ENCODE measurements at regions not wholly inside any gene's neighbourhood (a gene's known extent, or its start where the extent isn't known, plus 50 kb on each side); places are given as distances from the start of the nearest gene placed in this dataset.
A peak's percentile ranks its signal among the peaks of the same experiment; 100 is the strongest.
"Not testable (repeated sequence)": the region's sequence is repeated elsewhere in the genome, so short reads cannot be mapped to it uniquely, and the experiment has no call there.

- H3K27me3 ChIP-seq (ENCODE audit: control insufficient read depth, insufficient read depth, low read length); H3K4me3 ChIP-seq (ENCODE audit: low read depth, low read length); POLR2A ChIA-PET; CTCF ChIA-PET; H3K9me3 ChIP-seq (ENCODE audit: control insufficient read depth, insufficient read depth, low read length); DNase-seq (ENCODE audit: low read depth, low spot score); H3K27ac ChIP-seq (ENCODE audit: low read depth, low read length): not testable (repeated sequence)
- peak; percentile 38 for TF ChIP-seq CTCF (IDR thresholded peaks at IDR 0.05; ENCODE audit: low read depth, low read length)
Observed at GRCh38 chr13:108074429-108074828, 140.9 kb downstream of the LIG4 start.

GRCh38 chr13:108070925-108071324 lies 144.4 kb downstream of the LIG4 start:
- no peak for TF ChIP-seq CTCF (IDR thresholded peaks at IDR 0.05; ENCODE audit: low read depth, low read length)
- no peaks in the 10 kb centered on the region; the same call in 1 of the 2 replicates for H3K9me3 ChIP-seq (ENCODE audit: control insufficient read depth, insufficient read depth, low read length)
- H3K4me3 ChIP-seq (ENCODE audit: low read depth, low read length): no peak overlapping the region
- DNase-seq (ENCODE audit: low read depth, low spot score): no peak
- no peak overlapping the region for H3K27ac ChIP-seq (ENCODE audit: low read depth, low read length)
- POLR2A ChIA-PET: no interaction called here
- H3K27me3 ChIP-seq (ENCODE audit: control insufficient read depth, insufficient read depth, low read length): no peaks in the 10 kb centered on the region
- CTCF ChIA-PET: no interaction called here

- H3K27ac ChIP-seq (ENCODE audit: low read depth, low read length): no peak overlapping the region
- POLR2A ChIA-PET: no interaction called here
- H3K27me3 ChIP-seq (ENCODE audit: control insufficient read depth, insufficient read depth, low read length): no peaks in the 10 kb centered on the region
- no peak for TF ChIP-seq CTCF (IDR thresholded peaks at IDR 0.05; ENCODE audit: low read depth, low read length)
- no peak for DNase-seq (ENCODE audit: low read depth, low spot score)
- H3K9me3 ChIP-seq (ENCODE audit: control insufficient read depth, insufficient read depth, low read length): no peaks in the 10 kb centered on the region; the same call in 1 of the 2 replicates
- CTCF ChIA-PET: no interaction called here
- H3K4me3 ChIP-seq (ENCODE audit: low read depth, low read length): no peak overlapping the region
Observed at GRCh38 chr13:108070491-108070890, 144.8 kb downstream of the LIG4 start.

- no peaks in the 10 kb centered on the region; the same call in 1 of the 2 replicates for H3K9me3 ChIP-seq (ENCODE audit: control insufficient read depth, insufficient read depth, low read length)
- H3K27ac ChIP-seq (ENCODE audit: low read depth, low read length): no peak overlapping the region
- no peak for TF ChIP-seq CTCF (IDR thresholded peaks at IDR 0.05; ENCODE audit: low read depth, low read length)
- no peaks in the 10 kb centered on the region for H3K27me3 ChIP-seq (ENCODE audit: control insufficient read depth, insufficient read depth, low read length)
- ChIA-PET CTCF (no interaction called here), POLR2A (no interaction called here)
- no peak for DNase-seq (ENCODE audit: low read depth, low spot score)
- H3K4me3 ChIP-seq (ENCODE audit: low read depth, low read length): no peak overlapping the region
Observed at GRCh38 chr13:108069521-108070210, 145.7 kb downstream of the LIG4 start.

GRCh38 chr13:108064372-108064771 lies 151.0 kb downstream of the LIG4 start:
- DNase-seq (ENCODE audit: low read depth, low spot score); H3K9me3 ChIP-seq (ENCODE audit: control insufficient read depth, insufficient read depth, low read length); POLR2A ChIA-PET; CTCF ChIA-PET; H3K27ac ChIP-seq (ENCODE audit: low read depth, low read length); H3K4me3 ChIP-seq (ENCODE audit: low read depth, low read length); H3K27me3 ChIP-seq (ENCODE audit: control insufficient read depth, insufficient read depth, low read length): not testable (repeated sequence)
